ENCODE measurements at regions not wholly inside any gene's neighbourhood (a gene's known extent, or its start where the extent isn't known, plus 50 kb on each side); places are given as distances from the start of the nearest gene placed in this dataset.

DNA sequence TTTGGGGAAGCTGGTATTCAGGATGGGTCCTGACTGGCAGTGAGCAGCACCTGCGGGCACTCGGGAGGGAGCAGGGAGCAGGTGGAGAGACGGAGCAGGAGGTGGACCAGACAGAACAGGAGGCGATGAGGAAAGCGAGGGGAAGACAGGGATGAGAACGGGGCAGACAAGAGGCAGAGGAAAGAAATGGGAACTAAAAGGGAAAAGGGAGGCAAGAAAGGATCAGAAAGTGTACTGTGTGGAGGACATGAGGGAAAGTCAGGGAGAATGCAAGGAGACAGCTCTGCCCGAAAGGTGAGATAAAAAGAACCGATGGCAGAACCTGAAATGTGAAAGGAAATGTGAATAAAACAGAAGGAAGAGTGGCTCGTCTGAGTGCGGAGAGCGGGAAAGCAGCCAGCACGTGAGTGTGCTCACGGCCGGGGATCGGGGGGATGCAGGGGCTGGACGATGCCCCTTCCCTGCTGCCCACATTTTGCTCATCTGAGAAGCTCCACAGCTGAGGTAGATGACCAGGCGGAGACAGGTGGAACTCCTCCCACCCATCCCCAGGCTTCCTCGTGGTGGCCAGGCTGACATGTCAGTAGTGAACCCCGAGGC is 494.4 kb upstream of the B3GAT1 start:
- no peak for DNase-seq

DNA sequence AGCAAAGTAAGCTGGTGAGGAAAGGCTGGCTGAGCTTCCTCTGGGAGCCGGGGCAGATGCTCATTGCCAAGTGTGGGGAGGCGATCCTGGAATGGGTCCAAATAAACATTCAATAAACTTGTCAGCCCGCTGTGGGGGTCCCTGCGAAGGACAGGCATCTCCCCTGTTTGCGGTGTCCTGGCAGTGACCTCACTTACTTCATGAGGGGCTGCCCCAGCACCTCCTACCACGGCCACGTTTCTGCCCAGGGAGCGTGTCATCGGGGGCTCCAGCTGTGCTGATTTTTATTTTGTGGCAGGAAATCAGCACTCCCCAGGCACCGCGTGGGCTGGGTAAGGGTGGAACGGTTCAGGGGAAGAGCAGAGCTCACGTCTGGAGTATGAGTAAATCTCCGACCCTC is 493.9 kb upstream of the B3GAT1 start:
- no peak for DNase-seq

DNA sequence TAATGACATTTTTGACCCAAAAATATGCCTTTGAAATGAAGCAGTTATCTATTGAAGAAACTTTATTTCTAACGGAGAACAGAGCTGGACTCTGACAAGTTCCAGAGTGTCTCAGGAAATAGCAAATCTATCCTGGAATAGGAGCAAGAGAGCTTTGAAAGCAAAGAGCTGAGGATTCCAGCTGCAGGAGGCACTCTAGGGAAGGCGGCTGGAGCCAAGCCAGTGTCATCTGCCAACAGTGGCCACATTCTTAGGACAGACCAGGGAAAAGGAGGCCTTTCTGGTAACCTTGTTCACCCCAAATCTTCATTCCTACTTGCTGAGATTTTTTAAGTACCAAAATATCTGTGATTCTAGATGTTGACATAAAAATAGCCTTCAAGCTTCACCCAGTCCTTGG is 493.5 kb upstream of the B3GAT1 start:
- no peak for DNase-seq

DNA sequence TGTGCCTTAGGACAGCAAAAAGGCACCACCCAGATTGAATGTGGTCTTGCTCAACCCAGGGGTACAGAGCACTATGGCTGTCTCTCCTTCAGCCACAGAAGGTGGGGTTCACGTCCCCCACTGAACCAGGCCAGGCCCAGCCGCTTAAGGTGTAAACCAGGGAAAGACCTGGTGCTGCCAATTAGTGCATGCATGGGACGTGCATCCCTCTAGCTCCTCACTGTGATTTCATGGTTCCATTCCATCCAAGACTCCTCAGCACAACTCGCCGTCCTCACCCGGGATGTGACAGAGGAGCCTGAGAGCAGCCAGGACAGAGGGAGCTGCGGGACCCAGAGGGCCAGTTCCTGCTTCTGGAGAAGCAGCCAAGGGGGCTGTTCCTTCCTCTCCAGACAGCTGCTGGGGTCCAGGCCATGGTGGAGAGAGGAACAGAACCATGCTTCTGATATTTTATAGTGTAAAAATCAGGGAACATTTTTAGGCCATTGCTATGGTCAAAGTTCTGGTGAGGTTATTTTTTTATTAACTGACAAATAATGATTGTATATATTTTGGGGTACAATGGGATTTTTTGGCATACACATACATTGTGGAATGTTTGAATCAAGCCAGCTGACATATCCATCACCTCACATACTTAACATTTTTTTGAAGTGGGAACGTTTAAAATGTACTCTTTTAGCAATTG is 492.2 kb upstream of the B3GAT1 start:
- DNase-seq: no peak

DNA sequence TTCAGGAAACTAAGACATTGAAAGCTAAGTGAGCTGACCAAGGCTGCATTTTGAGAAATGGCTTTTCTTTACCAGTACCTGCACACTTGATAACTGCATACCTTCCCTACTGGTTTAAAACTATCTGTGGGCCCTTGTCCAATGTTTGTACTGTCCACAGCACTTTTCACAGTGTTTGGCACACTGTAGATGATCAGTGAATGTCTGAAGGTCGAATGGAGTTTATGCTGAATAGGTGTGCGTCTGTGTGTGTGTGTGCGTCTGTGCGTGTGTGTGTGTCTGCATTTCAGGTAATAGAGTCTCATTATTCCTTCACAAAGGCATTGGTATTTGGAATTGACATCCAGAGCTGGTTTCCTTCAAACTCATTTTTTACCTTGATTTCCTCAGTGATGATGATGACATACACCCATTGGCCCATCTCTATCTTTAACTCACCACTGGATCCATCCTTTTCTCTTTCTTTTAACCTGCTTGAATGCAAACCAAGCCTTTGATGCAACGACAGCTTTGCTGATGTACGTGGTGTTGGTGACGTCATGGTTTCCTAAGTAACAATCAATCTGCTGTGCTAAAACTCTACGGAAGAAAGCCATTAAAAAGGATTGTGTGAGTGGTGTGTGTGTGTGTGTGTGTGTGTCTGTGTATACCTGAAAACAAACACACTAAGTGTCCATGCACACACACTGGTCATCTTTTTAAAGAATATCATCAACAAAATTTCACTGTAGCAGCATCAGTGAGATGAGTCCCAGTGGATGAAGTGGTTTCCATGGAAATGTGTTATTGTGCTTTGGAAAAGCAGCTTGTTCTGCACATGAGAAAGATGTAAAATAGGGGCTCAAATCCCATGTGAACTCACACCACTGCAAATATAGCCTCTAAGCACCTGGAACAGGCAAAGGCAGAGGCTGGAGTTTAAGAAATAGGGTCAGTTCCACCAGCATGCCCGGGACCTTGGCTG is 490.2 kb upstream of the B3GAT1 start:
- DNase-seq: no peak

DNA sequence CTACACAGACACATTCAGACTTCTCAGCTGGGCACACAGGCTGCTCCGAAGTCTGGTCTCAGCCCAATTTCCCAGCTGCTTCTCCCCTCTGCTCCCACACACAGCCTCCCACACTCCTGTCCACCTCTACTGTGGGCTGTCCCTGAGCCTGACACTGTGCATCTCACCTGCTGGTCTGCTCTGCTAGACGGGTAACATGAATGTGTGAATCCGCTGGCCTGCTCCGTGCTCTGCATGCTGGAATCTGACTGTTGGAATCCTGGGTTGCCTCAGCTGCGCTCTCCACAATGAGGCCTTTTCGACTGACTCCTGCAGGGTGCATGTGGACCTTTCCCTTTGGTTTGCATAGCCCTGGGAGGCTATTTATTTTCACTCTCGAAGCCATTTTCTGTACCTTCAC is 489.5 kb upstream of the B3GAT1 start:
- no peak for DNase-seq

DNA sequence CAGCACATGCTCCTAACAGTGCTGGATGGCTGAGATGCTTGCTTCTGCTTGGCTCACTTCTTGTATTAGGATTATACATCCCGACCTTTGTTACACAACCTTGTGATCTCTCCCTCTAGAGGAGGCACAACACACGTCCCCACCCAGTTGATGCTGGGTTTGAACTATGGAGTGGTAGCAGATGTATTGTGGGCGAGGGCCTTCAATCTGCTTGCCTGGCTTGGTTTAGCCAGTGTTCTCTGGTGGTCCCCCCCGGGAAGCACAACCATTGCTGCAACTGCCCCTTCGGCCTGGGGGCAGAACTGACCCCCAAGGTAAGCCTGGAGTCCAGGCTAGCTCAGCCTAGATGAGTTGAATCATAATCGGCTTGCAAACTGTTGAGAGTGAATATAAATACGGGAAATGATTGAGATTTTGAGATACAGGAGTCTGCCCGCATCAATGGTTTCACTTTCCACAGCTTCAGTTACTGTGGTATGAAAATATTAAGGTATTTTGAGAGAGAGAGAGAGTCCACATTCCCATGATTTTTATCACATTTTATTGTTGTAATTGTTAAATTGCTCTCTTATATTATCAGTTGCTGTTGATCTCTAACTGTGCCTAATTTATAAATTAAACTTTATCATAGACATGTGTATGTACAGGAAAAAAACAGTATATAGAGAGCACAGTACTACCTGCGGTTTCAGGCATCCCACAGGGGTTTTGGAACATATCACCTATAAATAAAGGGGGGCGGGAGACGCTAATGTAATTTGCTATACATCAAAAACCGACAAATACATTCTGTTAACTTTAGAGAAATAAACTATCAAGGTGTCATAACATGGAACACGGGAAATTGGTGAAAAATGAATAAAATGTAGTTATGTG is 482.0 kb upstream of the B3GAT1 start:
- DNase-seq: no peak

DNA sequence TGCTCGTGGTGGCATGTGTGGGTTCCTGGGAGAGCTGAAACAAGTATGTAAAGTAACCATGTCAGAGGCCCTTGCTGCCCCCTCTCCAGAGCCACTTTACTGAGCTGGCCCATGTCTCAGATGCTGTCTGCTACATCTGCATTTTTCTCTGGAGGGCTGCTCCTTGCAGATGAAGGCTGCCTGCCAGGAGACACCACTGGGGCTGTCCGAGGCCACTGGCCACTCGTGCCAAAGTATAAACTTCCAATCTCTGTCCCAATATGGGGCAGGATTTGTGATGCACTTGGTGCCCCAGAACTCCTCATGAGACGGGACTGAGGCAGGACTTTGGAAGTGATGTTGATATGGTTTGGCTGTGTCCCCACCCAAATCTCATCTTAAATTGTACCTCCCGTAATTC is 478.4 kb upstream of the B3GAT1 start:
- no peak for DNase-seq

DNA sequence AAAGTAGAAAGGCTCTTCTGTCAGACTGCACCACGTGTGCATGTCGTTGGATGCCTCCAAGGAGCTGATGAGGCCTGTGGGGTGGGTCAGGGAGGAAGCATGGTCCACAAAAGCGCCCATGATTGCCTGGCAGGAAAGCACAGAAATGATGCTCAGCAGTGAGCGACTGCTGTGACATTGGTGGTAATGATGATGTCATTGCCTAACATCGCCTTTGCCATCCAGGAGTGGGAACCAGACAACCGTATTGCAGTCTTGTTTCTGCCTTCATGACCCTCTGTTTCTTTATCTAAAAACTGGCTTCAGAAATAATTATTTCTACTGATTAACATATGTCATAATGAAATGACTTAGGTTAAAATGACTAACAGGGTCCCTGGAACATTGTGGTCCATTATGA is 477.8 kb upstream of the B3GAT1 start:
- DNase-seq: no peak

DNA sequence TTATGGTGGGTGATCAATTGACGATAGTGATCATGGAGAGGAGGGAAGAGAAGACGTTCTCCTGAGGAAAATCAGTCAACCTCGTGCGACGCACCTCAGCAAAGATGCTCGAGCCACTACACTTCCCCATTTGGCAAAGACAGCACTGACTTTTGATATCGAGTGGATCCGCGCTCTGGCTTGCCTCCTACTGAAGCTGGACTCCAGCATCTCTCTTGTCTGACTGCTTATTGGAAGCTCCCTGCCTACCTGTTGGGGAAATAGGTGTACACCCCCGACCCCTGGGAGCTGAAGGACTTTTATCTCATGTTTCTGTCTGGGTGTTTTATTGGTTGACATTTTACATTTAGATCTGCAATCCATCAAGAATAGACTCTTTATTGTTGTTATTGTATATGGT is 476.8 kb upstream of the B3GAT1 start:
- no peak for DNase-seq

DNA sequence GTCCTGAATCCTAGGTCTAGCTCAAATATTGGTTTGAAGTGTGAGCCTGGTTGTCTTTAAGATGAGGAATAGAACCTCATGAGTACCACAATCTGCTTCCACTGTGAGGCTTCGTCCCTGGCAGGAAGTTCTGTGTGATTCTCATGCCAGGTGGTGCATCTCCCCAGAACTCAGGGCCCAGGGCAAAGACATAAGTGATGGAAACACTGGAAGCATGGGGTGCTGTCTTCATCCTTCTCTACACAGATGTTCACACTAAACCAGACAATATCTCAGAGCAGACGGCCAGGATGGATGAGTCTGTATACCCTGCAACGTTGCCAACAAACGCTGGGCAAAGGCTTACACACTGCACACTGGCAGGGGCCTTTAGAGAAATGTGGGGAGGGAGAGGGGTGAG is 475.9 kb upstream of the B3GAT1 start:
- no peak for DNase-seq

DNA sequence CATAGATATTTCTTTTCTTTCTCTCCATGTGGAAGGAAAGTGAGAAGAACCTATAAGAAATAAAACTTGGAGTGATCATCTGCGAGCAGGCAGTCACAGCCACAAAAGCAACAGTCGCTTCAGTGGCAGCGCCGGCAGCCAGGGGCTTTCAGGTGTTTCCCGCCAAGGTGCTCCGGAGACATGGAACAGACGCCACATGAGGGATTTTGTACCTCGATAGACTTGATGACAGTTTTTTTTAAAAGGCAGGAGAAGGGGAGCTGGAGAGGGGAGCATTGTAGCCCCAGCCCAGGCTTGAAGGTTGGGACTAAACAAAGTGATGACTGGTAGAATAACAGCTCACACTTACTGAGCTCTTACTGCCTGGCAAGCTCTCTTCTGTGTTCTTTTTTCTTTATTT is 471.4 kb upstream of the B3GAT1 start:
- no peak for DNase-seq

DNA sequence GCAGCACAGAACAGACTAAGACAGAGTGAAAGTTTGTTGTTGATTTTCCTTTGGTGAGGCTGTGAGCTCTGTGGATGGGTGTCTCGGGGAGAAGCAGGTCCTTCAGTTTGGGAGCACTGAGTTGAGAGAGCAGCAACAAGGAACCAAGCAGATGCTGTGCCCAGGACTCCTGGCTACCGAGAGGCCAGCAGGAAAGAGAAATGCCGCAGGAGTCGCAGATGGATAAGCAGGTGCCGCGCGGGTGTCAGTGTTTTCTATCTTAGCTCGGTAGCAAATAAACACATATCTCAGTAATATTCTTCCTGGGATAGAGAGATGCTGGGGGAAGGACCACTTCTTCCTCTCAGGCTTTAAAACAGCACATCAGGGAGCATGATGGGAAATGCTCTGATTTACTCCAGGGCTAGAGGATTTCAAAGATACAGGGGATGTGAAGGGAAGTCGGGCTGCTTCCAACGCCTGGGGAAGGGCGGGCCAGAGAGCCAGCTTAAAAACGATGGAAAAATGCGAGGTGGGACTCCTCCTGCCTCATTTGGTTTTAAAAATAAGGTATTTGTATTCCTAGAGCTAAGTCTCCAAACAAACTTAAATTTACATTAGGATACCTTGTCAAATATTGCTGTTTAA is 470.7 kb upstream of the B3GAT1 start:
- no peak for DNase-seq

DNA sequence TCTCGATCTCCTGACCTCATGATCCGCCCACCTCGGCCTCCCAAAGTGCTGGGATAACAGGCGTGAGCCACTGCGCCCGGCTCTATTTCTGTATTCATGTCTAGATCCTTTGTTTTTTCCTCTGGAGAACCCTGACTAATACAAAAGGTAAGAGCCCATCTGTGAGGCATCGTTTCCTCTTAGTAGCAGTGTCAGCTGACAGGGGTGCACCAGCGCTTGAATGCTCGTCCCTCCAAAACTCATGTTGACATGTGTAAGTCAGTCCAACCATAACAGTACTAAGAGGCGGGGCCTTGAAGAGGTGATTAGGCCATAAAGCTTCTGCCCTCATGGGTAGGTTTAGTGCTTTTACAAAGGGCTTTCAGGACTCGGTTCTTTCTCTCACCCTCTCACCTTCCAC is 470.1 kb upstream of the B3GAT1 start:
- DNase-seq: no peak

DNA sequence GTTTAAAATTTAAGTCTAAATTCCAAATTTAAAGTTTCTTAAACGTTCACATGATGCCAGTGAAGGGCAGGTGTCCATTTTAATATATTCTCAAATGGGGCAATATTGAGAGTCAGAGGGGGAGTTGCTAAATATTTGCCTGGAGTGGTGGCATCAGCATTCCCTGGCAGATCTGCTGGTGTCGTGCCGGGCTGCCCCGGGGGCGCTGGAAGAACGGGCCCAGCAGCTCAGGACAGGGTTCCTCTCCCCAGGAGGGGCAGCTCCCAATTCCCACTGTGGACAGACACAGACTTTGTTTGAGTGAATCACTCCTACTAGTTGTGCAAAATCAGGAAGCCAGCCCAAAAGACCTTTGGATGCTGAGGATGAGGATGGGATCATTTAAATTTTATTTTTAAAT is 468.7 kb upstream of the B3GAT1 start:
- no peak for DNase-seq

DNA sequence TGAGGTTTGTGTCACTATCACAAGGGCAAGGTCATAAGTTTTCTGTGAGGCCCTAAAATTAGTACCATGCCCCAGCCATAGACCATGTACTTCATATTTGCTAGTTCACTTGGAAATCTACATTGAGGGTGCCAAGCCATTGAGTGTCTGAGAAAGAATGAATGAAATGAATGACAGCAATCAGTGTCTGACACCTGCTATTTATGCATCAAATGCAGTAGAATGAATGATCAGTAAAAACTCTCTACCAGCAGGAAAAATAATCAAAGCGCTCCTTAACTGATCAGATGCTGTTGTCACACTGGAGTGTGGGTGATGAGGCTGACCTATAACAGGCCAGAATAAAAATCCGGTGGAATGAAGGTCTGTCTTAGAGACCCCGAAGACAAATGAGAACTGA is 467.9 kb upstream of the B3GAT1 start:
- no peak for DNase-seq

DNA sequence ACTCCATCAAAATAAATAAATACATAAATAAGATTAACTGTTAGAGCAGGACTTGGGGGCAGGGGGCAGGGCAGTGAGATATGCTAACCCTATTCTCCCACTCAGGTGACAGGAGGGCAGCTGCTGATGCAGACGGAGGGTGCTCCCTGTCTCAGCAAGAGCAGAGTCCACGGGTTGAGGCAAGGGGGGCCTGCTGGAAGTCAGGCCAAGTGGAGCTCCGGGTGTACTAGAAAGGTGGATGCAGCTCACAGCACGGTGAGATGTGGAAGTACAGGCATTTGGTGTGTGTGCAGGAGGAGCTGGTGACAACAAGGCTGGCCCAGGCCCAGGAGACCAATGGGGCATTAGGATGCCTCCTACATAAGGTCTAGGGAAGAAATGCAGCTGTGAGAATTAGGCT is 467.3 kb upstream of the B3GAT1 start:
- DNase-seq: no peak

DNA sequence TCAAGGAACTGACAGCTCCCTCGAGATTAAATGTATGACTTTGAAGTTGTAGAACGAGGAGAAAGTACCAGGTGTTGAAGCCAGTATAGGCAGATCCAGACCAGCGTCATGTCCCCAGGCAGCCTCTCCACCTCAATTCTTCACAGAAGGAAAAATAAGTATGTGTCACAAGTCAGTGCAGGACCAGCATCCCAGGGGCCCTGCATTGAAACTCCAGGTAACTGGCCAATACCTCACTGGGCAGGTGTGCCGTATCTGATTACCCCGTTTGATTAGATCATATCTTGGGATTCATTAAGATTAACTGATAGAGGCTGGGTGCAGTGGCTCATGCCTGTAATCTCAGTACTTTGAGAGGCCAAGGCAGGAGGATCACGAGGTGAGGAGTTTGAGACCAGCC is 466.7 kb upstream of the B3GAT1 start:
- no peak for DNase-seq

DNA sequence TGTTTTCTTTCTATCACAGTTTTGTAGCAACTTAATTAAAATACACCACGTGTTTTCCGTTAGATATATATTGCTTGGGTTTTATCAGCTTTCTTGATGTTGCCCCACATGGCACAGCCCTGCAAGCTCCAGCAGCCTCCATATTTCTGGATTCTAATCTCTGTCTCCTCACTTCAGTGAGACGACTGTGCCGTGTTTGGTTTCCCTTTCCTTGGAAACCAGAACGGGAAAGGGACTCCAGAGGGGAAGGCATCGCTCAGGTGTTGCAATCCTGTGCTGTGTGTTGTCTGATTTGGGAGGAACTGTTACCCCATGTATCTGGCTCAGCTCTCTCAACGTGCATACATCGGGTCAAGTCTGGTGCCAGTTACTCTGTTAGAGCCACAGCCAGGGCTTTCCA is 464.2 kb upstream of the B3GAT1 start:
- no peak for DNase-seq

DNA sequence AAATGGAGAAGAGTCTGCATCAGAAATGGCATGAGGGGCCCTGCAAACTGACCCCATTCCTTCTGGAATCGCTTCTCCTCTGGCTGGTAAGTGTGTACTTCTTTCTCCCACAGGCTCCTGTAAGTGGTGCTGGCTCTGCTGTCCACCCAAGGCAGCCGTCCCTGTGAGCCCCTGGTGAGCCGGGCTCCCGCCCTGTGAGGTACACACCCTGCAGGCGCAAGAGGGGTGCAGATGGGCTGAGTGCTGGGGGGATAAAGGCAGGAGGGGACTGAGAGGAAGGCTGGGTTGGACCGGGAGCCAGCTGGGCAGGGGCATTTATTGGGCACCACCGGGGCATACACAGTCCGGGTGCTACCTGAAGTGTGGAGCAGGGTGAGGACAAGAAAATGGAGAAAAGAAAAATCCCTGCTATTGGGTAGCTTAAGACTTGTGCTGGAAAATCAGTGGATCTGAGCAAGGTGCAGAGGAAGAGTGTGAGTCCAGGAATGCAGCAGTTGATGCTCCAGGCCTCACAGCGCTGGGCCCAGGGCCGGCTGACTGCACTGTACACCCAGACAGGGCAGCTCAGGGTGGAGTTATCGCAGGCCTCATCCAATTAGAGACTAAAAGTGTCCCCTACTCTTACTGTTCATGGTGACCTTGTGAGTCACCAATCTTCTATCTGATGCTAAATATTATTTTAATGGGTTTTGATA is 455.1 kb upstream of the B3GAT1 start:
- no peak for DNase-seq

DNA sequence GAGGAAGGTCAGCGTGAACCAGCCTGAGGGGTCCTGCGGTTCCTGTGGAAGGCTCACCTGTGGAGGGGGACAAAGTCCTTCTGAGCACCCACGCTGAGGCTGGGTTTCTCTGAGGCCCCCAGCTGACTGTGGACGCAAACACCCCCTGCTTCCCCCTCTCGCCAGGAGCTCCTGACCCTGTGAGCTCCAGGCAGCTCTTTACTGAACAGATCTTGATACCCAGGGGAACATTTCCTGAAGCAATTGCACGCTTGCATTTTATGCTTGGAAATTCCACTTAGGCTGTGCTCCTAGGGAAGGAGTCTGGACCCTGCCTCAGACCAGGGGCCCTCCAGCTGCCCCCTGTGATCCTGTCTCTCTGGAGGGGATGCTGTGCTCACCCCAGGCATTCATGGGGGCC is 454.2 kb upstream of the B3GAT1 start:
- DNase-seq: no peak

DNA sequence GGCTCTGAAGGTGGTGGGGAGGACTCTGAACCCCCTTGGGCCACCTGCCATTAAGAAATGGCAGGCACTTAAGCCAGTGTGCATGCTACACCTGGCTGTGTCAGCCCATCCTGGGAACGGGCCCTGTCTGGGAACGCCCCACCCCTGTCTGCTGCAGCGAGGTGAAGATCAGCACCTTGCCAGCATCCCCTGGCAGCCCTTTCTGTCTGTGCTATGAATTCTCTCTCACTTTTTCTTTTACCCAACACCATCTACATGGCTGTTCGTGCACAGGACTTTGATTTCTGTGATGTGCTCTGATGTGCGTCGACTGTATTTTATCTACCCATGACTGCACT is 452.9 kb upstream of the B3GAT1 start:
- no peak for DNase-seq

Measured in T-helper 1 cell (primary cell).